ENCODE measurements at regions not wholly inside any gene's neighbourhood (a gene's known extent, or its start where the extent isn't known, plus 50 kb on each side); places are given as distances from the start of the nearest gene placed in this dataset.

- no peak for DNase-seq (ENCODE audit: low spot score)
- H3K4me3 ChIP-seq: no peak overlapping the region
- H3K27ac ChIP-seq: no peak overlapping the region
- no peak for TF ChIP-seq CTCF (IDR thresholded peaks at IDR 0.05)
Measured at GRCh38 chr6:917939-918338, 225.0 kb upstream of the EXOC2 start.

- no peak for TF ChIP-seq CTCF (IDR thresholded peaks at IDR 0.05)
Measured at GRCh38 chr6:917296-917695, 224.4 kb upstream of the EXOC2 start.

GRCh38 chr6:916131-916530, 223.2 kb upstream of the EXOC2 start:
- no peak for TF ChIP-seq CTCF (IDR thresholded peaks at IDR 0.05)
- no peak overlapping the region for H3K27ac ChIP-seq
- no peak for DNase-seq (ENCODE audit: low spot score)

More at GRCh38 chr6:917296-917695, 224.4 kb upstream of the EXOC2 start:
- H3K27ac ChIP-seq: no peak overlapping the region
- no peak overlapping the region for H3K4me3 ChIP-seq
- no peak for DNase-seq (ENCODE audit: low spot score)

GRCh38 chr6:912871-913835, 220.2 kb upstream of the EXOC2 start:
- no peak for TF ChIP-seq CTCF (IDR thresholded peaks at IDR 0.05)
- Histone ChIP-seq H3K4me3 (no peak overlapping the region), H3K27ac (no peak overlapping the region)
- no peak for DNase-seq (ENCODE audit: low spot score)

More at GRCh38 chr6:916131-916530, 223.2 kb upstream of the EXOC2 start:
- no peak overlapping the region for H3K4me3 ChIP-seq

- DNase-seq (ENCODE audit: low spot score): no peak
- no peak for TF ChIP-seq CTCF (IDR thresholded peaks at IDR 0.05)
- Histone ChIP-seq H3K27ac (no peak overlapping the region), H3K4me3 (no peak overlapping the region)
Measured at GRCh38 chr6:907928-908327, 215.0 kb upstream of the EXOC2 start.

GRCh38 chr6:906920-907319, 214.0 kb upstream of the EXOC2 start:
- TF ChIP-seq CTCF (IDR thresholded peaks at IDR 0.05): no peak
- DNase-seq (ENCODE audit: low spot score): no peak
- Histone ChIP-seq H3K27ac (no peak overlapping the region), H3K4me3 (no peak overlapping the region)

- no peak for DNase-seq (ENCODE audit: low spot score)
- TF ChIP-seq CTCF (IDR thresholded peaks at IDR 0.05): no peak
- H3K27ac ChIP-seq: no peak overlapping the region
- no peak overlapping the region for H3K4me3 ChIP-seq
Measured at GRCh38 chr6:905556-905955, 212.6 kb upstream of the EXOC2 start.
